Colon (tissue), 2 donors: ENCODE measurements at regions not wholly inside any gene's neighbourhood (a gene's known extent, or its start where the extent isn't known, plus 50 kb on each side); places are given as distances from the start of the nearest gene placed in this dataset.

Experiments
- FAIRE-seq: peaks from 2 replicates; lab custom pipeline; 2012; peaks lifted over from hg19 to GRCh38; lab: Jason Lieb, UNC
- donor health status: control.
- donor health status: control.

- FAIRE-seq: no peak
Observed at GRCh38 chr6:155980768-155981079, 525.1 kb upstream of the NOX3 start.

- FAIRE-seq: no peak
Observed at GRCh38 chr6:155980014-155980767, 524.6 kb upstream of the NOX3 start.

DNA sequence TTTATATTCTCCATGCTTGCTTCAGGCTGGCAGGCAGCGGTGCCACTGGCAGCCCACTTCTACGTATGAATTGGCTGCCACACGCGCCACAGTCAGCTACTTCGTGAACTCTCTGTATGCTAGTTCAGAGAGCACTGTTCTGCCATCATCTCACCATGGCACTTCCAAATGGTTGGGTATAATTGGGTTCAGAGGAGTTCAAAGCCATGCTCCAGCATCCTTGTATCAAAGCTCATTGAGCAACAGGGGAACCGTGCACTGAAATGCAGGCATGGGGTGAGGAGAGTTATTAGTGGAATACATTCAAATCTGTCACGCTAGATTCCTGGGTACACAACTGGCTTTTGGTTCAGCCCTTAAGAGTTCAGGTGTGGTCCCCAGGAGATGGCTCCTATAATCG, 519.9 kb upstream of the NOX3 start:
- FAIRE-seq: no peak

DNA sequence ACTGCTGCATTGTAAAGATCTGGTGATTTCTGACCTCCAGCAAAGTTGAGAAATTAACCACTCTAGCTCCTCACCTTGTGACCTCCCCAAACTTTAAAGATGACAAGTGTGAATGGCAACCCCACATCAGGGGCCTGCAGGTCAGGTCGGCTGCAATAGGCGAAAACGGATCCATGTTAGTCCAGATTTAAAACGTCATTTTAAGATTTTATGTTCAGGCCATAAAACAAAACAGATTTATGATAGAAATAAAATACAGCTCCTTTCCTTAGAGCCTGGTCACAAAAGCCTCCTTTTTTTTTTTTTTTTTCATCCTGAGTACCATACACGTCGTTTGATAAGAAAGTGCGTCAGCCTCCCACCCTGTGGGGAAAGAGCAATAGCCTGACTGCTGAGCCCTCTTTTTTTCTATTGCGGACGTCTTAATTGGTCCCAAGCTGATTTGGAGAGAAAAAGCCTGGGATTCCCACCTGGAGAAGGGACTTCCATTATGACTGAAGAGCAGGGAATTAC, 519.2 kb upstream of the NOX3 start:
- no peak for FAIRE-seq

DNA sequence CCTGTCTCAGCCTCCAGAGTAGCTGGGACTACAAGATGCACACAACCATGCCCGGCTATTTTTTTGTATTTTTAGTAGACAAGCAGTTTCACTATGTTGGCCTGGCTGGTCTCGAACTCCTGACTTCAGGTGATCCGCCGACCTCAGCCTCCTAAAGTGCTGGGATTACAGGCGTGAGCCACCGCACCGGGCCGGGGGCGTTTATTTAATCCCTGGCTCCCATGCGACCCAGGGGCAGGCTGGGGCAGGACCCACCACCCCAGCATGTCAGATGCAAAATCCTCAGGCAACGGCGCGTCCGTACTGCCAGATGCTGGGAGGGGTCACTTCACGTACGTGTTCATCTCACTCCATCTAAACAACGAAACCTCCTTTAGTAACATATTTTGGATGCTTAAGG, 518.7 kb upstream of the NOX3 start:
- no peak for FAIRE-seq

DNA sequence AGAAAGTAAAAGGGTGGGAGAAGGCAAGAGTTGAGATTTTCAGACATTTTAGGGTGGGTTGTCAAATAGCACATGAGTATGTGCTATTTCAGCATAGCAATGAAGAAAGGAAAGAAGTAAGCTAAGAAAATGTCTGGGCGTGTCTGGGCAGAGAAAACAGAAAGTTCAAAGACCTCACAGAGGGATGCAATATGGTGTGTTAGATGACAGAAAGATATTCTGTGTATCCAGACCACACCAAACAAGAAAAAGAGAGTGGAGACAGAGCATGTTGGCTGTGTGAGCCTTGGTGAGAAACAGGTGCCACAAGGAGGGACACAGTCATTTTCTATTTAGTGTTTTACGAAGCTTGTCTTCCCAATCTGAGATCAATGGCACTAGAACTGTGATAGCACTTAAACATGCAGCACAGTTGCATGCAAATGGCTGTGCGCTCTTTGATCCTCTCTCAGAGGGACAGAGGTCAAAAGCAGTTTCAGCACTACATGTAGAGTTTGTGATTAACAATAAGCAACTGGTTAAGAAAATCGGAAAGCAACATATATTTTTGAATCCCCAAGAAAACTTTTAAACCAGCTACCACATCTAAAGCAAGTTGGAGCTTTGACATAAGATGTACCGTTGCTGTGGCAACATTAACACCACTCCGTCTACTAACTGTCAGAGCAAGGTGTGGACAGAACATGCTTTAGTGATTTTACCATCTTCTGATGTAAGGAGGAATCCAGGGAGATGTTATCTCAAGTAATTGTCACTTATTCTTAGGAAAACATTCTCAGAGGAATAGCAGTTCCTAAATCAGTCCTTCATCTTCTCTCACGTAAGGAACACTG, 515.5 kb upstream of the NOX3 start:
- FAIRE-seq: no peak

- FAIRE-seq: no peak
Observed at GRCh38 chr6:155970472-155970871, 514.8 kb upstream of the NOX3 start.

DNA sequence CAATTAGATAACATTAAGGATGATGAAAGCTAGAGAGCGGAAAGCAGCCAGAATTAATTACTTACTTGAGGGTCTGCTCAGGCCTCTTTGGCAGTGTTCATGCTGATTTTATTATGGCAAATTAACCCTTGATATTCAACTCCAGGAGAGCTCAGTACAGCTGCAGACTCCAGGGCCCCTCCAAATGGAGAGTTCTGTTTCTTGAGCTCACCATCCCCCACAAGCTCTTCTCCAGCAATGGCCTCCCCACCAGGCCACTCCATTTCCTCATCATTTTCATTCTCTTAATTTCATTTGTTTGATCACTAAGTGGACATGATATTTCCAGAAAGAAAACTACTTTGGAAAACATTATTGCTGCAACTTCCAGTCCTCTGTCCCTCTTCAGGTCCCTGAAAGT, 513.3 kb upstream of the NOX3 start:
- FAIRE-seq: no peak

DNA sequence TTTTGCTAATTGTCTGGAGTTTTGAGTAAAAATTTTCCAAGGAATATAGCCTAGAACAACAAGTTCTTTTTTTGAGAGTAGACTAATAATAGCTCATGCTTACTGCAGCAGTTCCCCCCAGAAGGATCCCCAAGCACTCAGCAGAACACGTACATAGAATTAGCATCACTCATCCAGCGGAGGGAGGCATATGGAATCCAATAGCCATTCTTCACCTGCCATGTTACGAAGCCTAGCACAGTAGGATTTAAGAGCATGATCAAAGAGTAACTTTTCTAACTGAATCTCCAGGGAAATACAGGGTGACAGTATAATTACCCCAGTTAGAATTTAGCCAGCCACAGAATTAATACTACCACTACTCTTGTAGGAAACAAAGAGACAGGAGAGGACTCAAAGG, 511.7 kb upstream of the NOX3 start:
- FAIRE-seq: no peak

GRCh38 chr6:155964544-155964943, 508.9 kb upstream of the NOX3 start:
- FAIRE-seq: no peak

DNA sequence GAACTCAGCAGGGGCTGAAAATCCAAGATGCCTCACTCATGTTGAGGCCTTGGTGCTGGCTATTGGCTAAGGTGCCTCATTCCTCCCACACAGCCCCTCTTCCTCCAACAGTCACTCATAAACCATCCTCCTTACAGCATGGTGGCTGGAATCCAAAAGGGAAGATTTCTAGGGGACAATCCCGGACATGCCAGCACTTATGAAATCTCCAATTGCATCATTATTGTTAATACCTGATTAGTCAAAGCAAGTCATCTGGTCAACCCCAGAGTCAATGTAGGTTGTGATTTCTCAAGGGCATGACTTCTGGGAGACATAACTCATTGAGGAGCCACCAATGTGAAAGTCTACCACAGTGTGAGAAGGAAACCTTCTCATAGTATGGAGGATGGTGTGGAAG, 506.6 kb upstream of the NOX3 start:
- FAIRE-seq: no peak

DNA sequence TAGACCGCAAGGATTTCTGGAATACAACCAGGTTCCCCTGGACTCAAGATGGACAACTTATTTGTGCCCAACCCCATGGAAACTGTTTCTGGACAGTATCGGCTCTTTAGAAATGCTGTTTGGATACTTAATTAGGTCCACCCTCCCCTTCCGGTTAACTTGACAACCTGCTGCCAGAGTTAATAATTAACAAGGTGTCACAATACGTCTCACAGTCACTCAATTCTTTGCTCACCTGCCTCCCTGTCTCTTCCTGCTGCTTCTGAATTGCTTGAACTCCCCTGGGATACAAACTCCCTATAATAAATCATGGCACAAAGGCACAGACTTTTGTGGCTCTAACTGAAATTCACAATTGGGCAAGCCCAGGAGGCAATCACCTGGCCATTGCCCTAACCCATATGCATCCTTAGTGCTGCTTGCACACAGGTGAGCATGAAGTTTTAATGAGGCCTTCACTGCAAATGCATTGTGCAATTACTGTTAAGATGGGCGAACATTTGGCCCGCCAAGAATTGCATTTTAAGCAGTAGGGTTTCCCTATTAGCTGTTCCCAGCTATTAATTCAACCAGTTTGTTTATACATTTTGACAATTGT, 504.4 kb upstream of the NOX3 start:
- FAIRE-seq: no peak

GRCh38 chr6:155958550-155958949, 502.9 kb upstream of the NOX3 start:
- no peak for FAIRE-seq

- no peak for FAIRE-seq
Observed at GRCh38 chr6:155955038-155955437, 499.4 kb upstream of the NOX3 start.

GRCh38 chr6:155954149-155954548, 498.5 kb upstream of the NOX3 start:
- no peak for FAIRE-seq

- FAIRE-seq: no peak
Observed at GRCh38 chr6:155949256-155949655, 493.6 kb upstream of the NOX3 start.

DNA sequence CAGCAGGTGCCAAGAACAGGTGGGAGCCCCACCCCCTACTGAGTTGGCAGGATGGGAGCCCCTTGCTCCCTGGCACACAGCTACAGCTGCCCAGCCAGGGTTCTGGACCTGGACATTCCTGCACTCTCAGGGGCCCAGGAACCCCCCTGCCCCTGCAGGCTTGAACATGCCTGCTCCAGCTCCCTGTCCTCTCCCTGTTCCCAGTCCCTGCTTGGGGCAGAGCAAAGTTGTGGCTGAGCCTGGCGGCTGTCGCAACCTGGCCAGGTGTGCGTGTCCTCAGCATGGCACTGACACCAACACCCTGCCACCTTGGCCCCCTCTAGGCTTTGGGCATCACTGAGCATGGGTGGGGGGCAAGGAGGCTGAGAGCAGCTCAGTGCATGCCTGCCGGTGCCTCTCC, 491.2 kb upstream of the NOX3 start:
- FAIRE-seq: no peak

DNA sequence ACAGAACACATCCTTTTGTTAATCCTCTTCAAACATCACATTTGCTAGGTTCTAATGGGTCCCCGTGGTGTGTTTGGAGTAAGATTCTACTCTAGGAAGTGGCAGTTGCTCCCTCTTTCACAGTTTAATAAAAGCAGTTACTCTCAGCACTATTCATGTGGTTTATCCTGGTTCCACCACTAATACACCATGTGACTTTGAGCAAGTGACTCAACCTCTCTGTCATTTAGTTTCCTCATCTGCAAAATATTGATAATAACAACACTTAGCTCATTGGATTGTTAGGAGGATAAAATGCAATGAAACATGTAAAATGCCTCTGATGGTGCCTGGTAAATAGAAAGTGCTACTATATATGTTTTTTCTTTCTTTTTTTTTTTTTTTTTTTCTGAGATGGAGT, 488.0 kb upstream of the NOX3 start:
- no peak for FAIRE-seq

DNA sequence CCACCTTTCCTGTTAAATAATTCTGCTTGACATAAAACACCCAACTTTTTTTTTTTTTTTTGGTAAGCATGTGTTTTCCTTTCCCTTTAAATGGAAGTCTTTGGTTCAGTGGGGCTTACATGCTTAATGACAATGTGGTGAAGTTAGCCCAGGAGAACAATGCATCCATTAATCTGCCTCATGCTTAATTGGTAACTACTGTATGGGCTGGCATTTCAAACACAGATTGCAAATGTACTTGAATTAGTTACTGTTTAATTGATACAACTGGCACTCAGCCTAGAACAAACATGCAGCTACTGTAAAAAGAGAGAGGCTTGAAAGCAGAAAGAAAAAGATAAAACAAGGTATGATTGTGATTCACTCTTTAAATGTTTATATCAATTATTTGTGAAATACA, 483.6 kb upstream of the NOX3 start:
- no peak for FAIRE-seq

DNA sequence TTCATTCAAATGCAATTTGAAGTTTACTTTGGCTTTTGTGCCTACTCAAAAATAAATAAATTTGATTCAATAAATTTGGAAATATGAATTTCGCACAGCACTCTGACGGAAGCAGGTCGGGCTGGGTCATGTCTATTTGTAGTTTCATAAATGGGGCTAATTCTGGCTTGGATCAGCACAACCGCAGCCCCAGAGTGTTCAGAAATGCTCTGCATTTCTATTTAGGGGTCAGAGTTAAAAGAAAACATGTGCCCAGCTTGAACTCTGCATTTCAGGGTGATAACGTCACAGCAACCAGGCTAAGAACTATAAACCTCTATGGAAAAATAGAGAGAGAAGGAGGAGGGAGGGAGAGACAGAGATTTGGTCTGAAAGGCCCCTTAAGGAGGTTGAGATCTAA, 480.9 kb upstream of the NOX3 start:
- FAIRE-seq: no peak

DNA sequence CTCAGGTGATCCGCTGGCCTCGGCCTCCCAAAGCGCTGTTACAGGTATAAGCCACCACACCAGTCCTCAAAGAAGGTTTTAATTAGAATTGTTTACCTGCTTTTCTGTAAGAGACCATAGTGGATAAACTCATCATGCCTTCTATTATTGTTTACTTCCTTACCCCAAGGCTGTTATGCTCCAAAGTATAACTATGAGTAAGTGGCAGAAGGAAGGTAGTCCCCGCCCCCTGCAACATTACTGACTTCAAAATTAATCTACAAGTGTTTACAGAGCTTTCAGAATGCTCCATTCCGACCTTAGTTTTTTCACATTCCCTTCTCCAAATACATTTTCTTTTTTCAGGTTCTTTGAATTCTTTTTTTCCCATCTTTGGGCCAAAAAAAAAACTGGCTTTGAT, 480.5 kb upstream of the NOX3 start:
- no peak for FAIRE-seq

DNA sequence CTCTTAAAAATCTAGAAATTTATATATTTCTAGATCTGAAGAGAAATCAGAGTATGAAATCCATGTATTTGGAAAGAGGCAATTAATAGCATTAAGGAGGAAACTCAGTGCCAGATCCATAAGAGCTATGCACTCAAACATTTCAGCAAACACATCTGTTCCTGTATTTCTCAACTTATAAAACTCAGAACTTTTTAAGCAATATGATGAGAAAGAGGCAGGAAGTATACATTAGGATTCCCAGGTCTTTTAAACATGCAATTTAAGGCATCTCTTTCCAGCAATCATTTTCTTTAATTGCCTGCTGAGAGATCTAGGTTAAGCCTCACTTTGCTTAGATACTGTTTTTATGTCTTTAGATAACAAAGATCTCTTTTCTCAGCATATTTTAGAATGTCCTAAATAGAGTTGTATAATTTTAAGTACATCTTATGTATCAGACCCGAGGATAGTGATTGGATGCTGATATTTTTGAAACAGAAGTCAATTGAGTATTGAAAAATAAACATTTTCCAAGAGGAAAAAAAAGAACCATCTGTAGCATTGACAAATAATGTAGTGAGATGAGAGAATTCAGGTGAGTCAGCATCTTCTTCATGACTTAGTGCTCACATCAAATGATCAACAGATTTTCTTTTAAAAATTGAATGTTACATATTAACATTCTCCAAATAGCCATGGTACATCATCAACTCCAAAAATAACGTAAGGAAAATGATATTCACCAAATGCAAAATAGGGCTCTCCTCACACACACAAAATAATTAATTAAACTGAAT, 461.4 kb upstream of the NOX3 start:
- no peak for FAIRE-seq

DNA sequence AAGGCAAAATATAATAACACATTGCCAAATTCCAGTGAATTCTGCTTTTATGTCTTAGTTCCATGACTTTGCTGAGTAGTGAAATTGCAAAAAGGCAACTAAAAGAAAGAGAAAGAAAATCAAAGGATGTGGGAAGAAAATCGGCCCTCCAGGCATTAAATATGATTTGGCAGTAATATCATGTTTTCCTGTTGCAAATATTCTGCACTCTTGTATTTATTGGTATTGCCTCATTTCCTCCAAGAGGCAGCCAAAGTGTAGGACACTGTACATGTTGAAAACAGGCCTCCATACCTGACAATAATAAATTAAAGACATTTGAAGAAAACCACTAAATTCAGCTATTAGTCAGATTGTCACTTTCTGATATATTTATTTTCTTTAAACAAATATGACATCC, 460.0 kb upstream of the NOX3 start:
- FAIRE-seq: no peak
